Activated CD4-positive, alpha-beta T cell treated with anti-CD3 and anti-CD28 coated beads, Interleukin-10, Interleukin-2, amounts not matched to agents 100 ng/mL and 50 ng/mL, durations not matched to agents 16 hours and 8 hours (primary cell): ENCODE measurements at regions not wholly inside any gene's neighbourhood (a gene's known extent, or its start where the extent isn't known, plus 50 kb on each side); places are given as distances from the start of the nearest gene placed in this dataset.

ENCODE experiments used
- DNase-seq: peaks from one replicate; pipeline ENCODE4 v3.0.0-alpha.2; 2020

- DNase-seq, result no peak
Measured at GRCh38 chr7:14960721-14961120, 58.2 kb upstream of the DGKB start.

- no peak for DNase-seq
Measured at GRCh38 chr7:14959339-14959738, 56.8 kb upstream of the DGKB start.

- no peak for DNase-seq
Measured at GRCh38 chr7:14954035-14954434, 51.5 kb upstream of the DGKB start.
